ENCODE measurements at regions not wholly inside any gene's neighbourhood (a gene's known extent, or its start where the extent isn't known, plus 50 kb on each side); places are given as distances from the start of the nearest gene placed in this dataset.

GRCh38 chr13:79765331-79765730 lies 284.4 kb downstream of the NDFIP2 start:
- no peak for TF ChIP-seq POLR2AphosphoS5 (IDR thresholded peaks at IDR 0.05)
- TF ChIP-seq POLR2A (IDR thresholded peaks at IDR 0.05) = no peak
- no peak for TF ChIP-seq CTCF (IDR thresholded peaks at IDR 0.05 in 8 of 11, conservative IDR thresholded peaks at IDR 0.05 in 3 of 11)
- Histone ChIP-seq H3K36me3 (no peaks in the 10 kb centered on the region), H3K4me3 (no peak overlapping the region), H3K27ac (no peak overlapping the region), H3K9me3 (no peaks in the 10 kb centered on the region), H3K27me3 (replicated peaks in 1 of 7) (no peaks in the 10 kb centered on the region), H3K4me1 (no peaks in the 10 kb centered on the region)
- DNase-seq = no peak
- intact Hi-C loops (cut with DNase I; ENCODE audit: low total_unique reads) = no loop called here

GRCh38 chr13:79749984-79750551 lies 269.1 kb downstream of the NDFIP2 start:
- WGBS, 5 donors = 44 to 67% (median 65%) methylated on average over 3 of the region's 3 CpGs
- H3K4me1 ChIP-seq = no peaks in the 10 kb centered on the region
- DNase-seq = no peak
- H3K27ac ChIP-seq = peak overlapping the region in 1 of 8 donors; percentile 7
- intact Hi-C loops (cut with DNase I; ENCODE audit: low total_unique reads) = no loop called here
- no peak overlapping the region for H3K4me3 ChIP-seq
- no peaks in the 10 kb centered on the region for H3K9me3 ChIP-seq
- H3K36me3 ChIP-seq = no peaks in the 10 kb centered on the region
- TF ChIP-seq CTCF (IDR thresholded peaks at IDR 0.05 in 8 of 11, conservative IDR thresholded peaks at IDR 0.05 in 3 of 11) (no peak), POLR2AphosphoS5 (IDR thresholded peaks at IDR 0.05) (peak in 1 of 3 donors; percentile 46), POLR2A (IDR thresholded peaks at IDR 0.05) (no peak)
- no peaks in the 10 kb centered on the region for H3K27me3 ChIP-seq (replicated peaks in 1 of 7)

GRCh38 chr13:79749566-79749965 lies 268.6 kb downstream of the NDFIP2 start:
- peak overlapping the region in 2 of 8 donors; percentile 7 to 17 for H3K27ac ChIP-seq

GRCh38 chr13:79745081-79745480 lies 264.1 kb downstream of the NDFIP2 start:
- no peak for DNase-seq
- WGBS, 5 donors = 55 to 66% (median 61%) methylated on average over 2 of the region's 2 CpGs
- H3K9me3 ChIP-seq = no peaks in the 10 kb centered on the region
- no peaks in the 10 kb centered on the region for H3K4me1 ChIP-seq
- no peak overlapping the region for H3K4me3 ChIP-seq
- TF ChIP-seq CTCF (IDR thresholded peaks at IDR 0.05 in 8 of 11, conservative IDR thresholded peaks at IDR 0.05 in 3 of 11) (no peak), POLR2AphosphoS5 (IDR thresholded peaks at IDR 0.05) (no peak), POLR2A (IDR thresholded peaks at IDR 0.05) (no peak)
- H3K36me3 ChIP-seq = no peaks in the 10 kb centered on the region
- H3K27me3 ChIP-seq (replicated peaks in 1 of 7) = no peaks in the 10 kb centered on the region
- intact Hi-C loops (cut with DNase I; ENCODE audit: low total_unique reads) = no loop called here
- H3K27ac ChIP-seq = no peak overlapping the region

More at GRCh38 chr13:79749566-79749965, 268.6 kb downstream of the NDFIP2 start:
- WGBS, 5 donors = 67 to 77% (median 71%) methylated on average over 2 of the region's 2 CpGs
- no peaks in the 10 kb centered on the region for H3K36me3 ChIP-seq
- no peaks in the 10 kb centered on the region for H3K27me3 ChIP-seq (replicated peaks in 1 of 7)
- TF ChIP-seq CTCF (IDR thresholded peaks at IDR 0.05 in 8 of 11, conservative IDR thresholded peaks at IDR 0.05 in 3 of 11) (no peak), POLR2A (IDR thresholded peaks at IDR 0.05) (no peak), POLR2AphosphoS5 (IDR thresholded peaks at IDR 0.05) (no peak)
- H3K4me3 ChIP-seq = no peak overlapping the region
- DNase-seq = no peak
- intact Hi-C loops (cut with DNase I; ENCODE audit: low total_unique reads) = no loop called here
- no peaks in the 10 kb centered on the region for H3K9me3 ChIP-seq
- no peaks in the 10 kb centered on the region for H3K4me1 ChIP-seq

All from spleen (tissue), 11 donors.